C4-2B (cell line): ENCODE measurements at regions not wholly inside any gene's neighbourhood (a gene's known extent, or its start where the extent isn't known, plus 50 kb on each side); places are given as distances from the start of the nearest gene placed in this dataset.

ENCODE experiments used
- ZFX ChIP-seq: fragments of 450-650 bp; IDR thresholded peaks from 2 replicates; pipeline ENCODE4 v1.6.1; 2017
- TF ChIP-seq, protein P1 (sequence below): fragments of 450-650 bp; conservative IDR thresholded peaks from 2 replicates; pipeline ENCODE4 v1.5.1; 2017; ENCODE audit warnings: mild to moderate bottlenecking

- TF ChIP-seq, protein P1, sequence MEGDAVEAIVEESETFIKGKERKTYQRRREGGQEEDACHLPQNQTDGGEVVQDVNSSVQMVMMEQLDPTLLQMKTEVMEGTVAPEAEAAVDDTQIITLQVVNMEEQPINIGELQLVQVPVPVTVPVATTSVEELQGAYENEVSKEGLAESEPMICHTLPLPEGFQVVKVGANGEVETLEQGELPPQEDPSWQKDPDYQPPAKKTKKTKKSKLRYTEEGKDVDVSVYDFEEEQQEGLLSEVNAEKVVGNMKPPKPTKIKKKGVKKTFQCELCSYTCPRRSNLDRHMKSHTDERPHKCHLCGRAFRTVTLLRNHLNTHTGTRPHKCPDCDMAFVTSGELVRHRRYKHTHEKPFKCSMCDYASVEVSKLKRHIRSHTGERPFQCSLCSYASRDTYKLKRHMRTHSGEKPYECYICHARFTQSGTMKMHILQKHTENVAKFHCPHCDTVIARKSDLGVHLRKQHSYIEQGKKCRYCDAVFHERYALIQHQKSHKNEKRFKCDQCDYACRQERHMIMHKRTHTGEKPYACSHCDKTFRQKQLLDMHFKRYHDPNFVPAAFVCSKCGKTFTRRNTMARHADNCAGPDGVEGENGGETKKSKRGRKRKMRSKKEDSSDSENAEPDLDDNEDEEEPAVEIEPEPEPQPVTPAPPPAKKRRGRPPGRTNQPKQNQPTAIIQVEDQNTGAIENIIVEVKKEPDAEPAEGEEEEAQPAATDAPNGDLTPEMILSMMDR = no peak
- no peak for TF ChIP-seq ZFX
Observed at GRCh38 chr7:119737390-119737789, 535.6 kb upstream of the KCND2 start.
